OCI-LY7 (cell line): ENCODE measurements at regions not wholly inside any gene's neighbourhood (a gene's known extent, or its start where the extent isn't known, plus 50 kb on each side); places are given as distances from the start of the nearest gene placed in this dataset.

Experiments
- CTCF ChIP-seq: fragments of 200-600 bp; sonication (generic); conservative IDR thresholded peaks from 2 replicates; pipeline ENCODE4 v1.5.1; 2014; ENCODE audit warnings: mild to moderate bottlenecking, antibody characterized with exemption, low read length, moderate library complexity, mixed read lengths
- EZH2phosphoT487 ChIP-seq: fragments of 200-600 bp; sonication (generic); IDR thresholded peaks from 2 replicates; pipeline ENCODE4 v1.6.1; 2018; ENCODE audit warnings: low read depth, borderline replicate concordance, mild to moderate bottlenecking, mixed run types, antibody characterized with exemption, low read length, moderate library complexity, mixed read lengths

- no peak for TF ChIP-seq CTCF
- TF ChIP-seq EZH2phosphoT487, result no peak
Measured at GRCh38 chr10:29732918-29733317, 98.1 kb upstream of the SVIL start.
